Neural cell (in vitro differentiated cells): ENCODE measurements at regions not wholly inside any gene's neighbourhood (a gene's known extent, or its start where the extent isn't known, plus 50 kb on each side); places are given as distances from the start of the nearest gene placed in this dataset.

ENCODE experiments used
- CTCF ChIP-seq: fragments of 450-650 bp; IDR thresholded peaks from 2 replicates; pipeline ENCODE4 v1.5.1; 2014; ENCODE audit warnings: antibody characterized with exemption, mild to moderate bottlenecking, moderate library complexity; ENCODE audit not compliant: poor library complexity, severe bottlenecking
- EZH2 ChIP-seq: fragments of 200-600, 300-800 bp; shearing (Covaris generic), sonication (generic); IDR thresholded peaks from 2 replicates; pipeline ENCODE4 v1.6.1; 2014; ENCODE audit warnings: antibody characterized with exemption, low read length, borderline replicate concordance, mild to moderate bottlenecking; ENCODE audit not compliant: insufficient read depth, poor library complexity, severe bottlenecking
- MXI1 ChIP-seq: fragments of 450-650 bp; conservative IDR thresholded peaks from 2 replicates; pipeline ENCODE4 v1.6.1; 2014; ENCODE audit warnings: antibody characterized with exemption, mild to moderate bottlenecking; ENCODE audit not compliant: poor library complexity, severe bottlenecking
- POLR2AphosphoS5 ChIP-seq: IDR thresholded peaks from 2 replicates; pipeline ENCODE4 v1.6.1; 2012

DNA sequence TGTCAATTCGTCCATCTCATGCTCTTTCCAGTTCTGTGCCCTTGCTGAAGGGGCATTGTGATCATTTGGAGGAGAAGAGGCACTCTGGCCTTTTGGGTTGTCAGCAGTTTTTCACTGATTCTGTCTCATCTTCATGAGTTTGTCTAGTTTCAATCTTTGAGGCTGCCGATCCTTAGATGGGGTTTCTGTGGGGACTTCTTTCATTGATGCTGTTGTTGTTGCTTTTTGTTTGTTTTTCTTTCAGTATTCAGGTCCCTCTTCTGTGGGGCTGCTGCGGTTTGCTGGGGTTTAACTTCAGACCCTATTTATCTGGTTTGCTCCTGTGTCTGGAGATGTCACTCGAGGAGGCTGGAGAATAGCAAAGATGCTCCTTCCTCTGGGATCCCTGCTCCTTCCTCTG is 224.3 kb downstream of the JRKL start:
- TF ChIP-seq CTCF (no peak), POLR2AphosphoS5 (no peak), EZH2 (no peak), MXI1 (no peak)
